ENCODE measurements at regions not wholly inside any gene's neighbourhood (a gene's known extent, or its start where the extent isn't known, plus 50 kb on each side); places are given as distances from the start of the nearest gene placed in this dataset.
"Not testable (repeated sequence)": the region's sequence is repeated elsewhere in the genome, so short reads cannot be mapped to it uniquely, and the experiment has no call there.

DNA sequence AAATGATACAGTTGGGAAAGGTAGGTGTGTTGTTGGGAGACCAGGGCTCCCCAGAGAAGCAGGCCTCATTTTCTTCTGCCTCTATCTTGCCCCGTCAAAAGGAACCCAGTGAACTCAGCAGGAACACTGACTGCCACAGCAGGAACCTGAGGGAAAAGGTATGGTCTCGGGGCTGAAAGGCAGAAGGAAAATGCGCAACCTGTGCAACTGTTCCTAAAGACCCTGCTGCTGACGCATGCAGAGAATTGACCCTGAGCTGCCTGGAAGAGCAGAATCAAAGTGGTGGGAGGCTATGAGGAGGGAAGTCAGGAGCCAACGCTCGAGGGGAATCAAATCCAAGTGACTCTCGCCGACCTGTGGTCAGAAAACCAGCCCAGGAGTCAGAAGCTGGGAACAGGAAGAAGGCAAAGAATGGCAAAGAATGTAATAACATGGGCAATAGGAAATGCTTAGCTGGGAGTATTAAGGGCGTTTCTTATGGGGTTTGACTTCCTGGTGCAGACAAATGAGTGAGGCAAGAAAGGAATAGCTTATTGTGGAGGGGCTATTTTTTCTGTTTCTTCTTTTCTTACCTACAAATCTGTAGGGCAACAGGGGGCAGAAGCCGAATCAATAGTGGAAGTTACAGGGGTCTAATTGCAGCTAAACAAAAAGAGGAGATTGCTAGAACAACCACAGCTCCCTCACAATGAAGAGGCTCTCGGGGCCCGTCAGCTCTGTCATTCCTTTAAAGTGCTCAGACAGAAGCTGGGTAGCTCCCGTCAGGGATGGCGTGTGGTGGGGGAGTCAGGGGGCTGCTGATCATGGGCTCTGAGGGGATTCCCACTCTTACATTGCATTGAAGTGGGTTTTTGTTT lies 65.4 kb upstream of the DLG1 start:
- Histone ChIP-seq H3K36me3 (ENCODE audit: insufficient read depth) (no peaks in the 10 kb centered on the region), H3K27ac (no peak overlapping the region), H3K4me2 (no peak overlapping the region), H3K79me2 (ENCODE audit: insufficient read depth, low read depth) (no peaks in the 10 kb centered on the region), H3K4me3 (IDR thresholded peaks at IDR 0.05; ENCODE audit: insufficient read depth, low read depth, low read length) (no peak overlapping the region), H2AFZ (ENCODE audit: low read depth) (no peak overlapping the region), H4K20me1 (ENCODE audit: insufficient read depth) (no peaks in the 10 kb centered on the region), H3K4me1 (ENCODE audit: low read depth, poor library complexity, severe bottlenecking) (no peaks in the 10 kb centered on the region), H3K27me3 (ENCODE audit: insufficient read depth, low read depth) (no peaks in the 10 kb centered on the region), H3K9ac (no peak overlapping the region)
- TF ChIP-seq, protein P1, sequence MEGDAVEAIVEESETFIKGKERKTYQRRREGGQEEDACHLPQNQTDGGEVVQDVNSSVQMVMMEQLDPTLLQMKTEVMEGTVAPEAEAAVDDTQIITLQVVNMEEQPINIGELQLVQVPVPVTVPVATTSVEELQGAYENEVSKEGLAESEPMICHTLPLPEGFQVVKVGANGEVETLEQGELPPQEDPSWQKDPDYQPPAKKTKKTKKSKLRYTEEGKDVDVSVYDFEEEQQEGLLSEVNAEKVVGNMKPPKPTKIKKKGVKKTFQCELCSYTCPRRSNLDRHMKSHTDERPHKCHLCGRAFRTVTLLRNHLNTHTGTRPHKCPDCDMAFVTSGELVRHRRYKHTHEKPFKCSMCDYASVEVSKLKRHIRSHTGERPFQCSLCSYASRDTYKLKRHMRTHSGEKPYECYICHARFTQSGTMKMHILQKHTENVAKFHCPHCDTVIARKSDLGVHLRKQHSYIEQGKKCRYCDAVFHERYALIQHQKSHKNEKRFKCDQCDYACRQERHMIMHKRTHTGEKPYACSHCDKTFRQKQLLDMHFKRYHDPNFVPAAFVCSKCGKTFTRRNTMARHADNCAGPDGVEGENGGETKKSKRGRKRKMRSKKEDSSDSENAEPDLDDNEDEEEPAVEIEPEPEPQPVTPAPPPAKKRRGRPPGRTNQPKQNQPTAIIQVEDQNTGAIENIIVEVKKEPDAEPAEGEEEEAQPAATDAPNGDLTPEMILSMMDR (conservative IDR thresholded peaks at IDR 0.05; ENCODE audit: low read depth, low read length) = no peak

DNA sequence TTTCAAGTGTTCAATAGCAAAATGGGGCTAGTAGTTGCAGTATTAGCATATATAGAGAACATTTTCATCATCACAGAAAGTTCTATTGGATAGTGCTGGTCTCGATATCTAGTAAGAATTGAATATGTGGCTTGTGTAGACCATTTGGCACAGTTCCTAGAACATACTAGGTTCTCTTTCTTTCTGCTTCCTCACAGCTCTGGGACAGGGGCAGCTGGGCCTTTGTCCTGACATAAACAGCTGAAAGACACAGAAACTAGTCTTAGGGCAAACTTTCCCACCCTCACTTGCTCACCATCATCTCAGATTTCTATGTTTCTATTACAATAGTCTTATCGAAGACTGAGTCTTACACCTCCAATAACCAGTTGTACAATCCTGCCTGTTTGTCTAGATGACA lies 63.7 kb upstream of the DLG1 start:
- Histone ChIP-seq H3K36me3 (ENCODE audit: insufficient read depth) (no peaks in the 10 kb centered on the region), H4K20me1 (ENCODE audit: insufficient read depth) (no peaks in the 10 kb centered on the region), H3K4me2 (no peak overlapping the region), H3K79me2 (ENCODE audit: insufficient read depth, low read depth) (no peaks in the 10 kb centered on the region), H3K4me1 (ENCODE audit: low read depth, poor library complexity, severe bottlenecking) (no peaks in the 10 kb centered on the region), H3K27ac (no peak overlapping the region), H3K9ac (no peak overlapping the region), H3K27me3 (ENCODE audit: insufficient read depth, low read depth) (no peaks in the 10 kb centered on the region), H2AFZ (ENCODE audit: low read depth) (no peak overlapping the region), H3K4me3 (IDR thresholded peaks at IDR 0.05; ENCODE audit: insufficient read depth, low read depth, low read length) (no peak overlapping the region)
- TF ChIP-seq, protein P1 (conservative IDR thresholded peaks at IDR 0.05; ENCODE audit: low read depth, low read length) = no peak

DNA sequence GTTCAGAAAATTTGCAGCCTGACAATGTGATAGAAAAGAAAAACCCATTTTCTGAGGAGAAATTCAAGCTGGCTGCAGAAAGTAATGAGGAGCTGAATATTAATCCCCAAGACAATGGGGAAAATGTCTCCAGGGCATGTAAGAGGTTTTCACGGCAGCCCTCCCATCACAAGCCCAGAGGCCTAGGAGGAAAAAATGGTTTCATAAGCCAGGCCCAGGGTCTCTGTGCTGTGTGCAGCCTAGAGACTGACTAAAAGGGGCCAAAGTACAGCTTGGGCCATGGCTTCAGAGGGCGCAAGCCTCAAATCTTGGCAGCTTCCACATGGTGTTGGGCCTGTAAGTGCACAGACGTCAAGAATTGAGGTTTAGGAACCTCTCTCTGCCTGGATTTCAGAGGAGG lies 61.7 kb upstream of the DLG1 start:
- not testable (repeated sequence) for H3K9ac ChIP-seq; H3K4me3 ChIP-seq (IDR thresholded peaks at IDR 0.05; ENCODE audit: insufficient read depth, low read depth, low read length); H4K20me1 ChIP-seq (ENCODE audit: insufficient read depth); H3K4me1 ChIP-seq (ENCODE audit: low read depth, poor library complexity, severe bottlenecking); H2AFZ ChIP-seq (ENCODE audit: low read depth); H3K4me2 ChIP-seq; H3K79me2 ChIP-seq (ENCODE audit: insufficient read depth, low read depth); H3K36me3 ChIP-seq (ENCODE audit: insufficient read depth); H3K27me3 ChIP-seq (ENCODE audit: insufficient read depth, low read depth); H3K27ac ChIP-seq

DNA sequence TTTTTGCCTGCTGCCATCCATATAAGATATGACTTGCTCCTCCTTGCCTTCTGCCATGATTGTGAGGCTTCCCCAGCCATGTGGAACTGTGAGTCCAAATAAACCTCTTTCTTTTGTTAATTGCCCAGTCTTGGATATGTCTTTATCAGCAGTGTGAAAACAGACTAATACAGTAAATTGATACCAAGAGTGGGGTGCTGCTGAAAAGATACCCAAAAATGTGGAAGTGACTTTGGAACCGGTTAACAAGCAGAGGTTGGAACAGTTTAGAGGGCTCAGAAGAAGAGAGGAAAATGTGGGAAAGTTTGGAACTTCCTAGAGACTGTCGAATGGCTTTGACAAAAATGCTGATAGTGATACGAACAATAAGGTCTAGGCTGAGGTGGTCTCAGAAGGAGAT lies 61.1 kb upstream of the DLG1 start:
- not testable (repeated sequence) for H3K27me3 ChIP-seq (ENCODE audit: insufficient read depth, low read depth); H3K4me2 ChIP-seq; H3K27ac ChIP-seq; H3K79me2 ChIP-seq (ENCODE audit: insufficient read depth, low read depth); H3K36me3 ChIP-seq (ENCODE audit: insufficient read depth); H3K4me1 ChIP-seq (ENCODE audit: low read depth, poor library complexity, severe bottlenecking); H4K20me1 ChIP-seq (ENCODE audit: insufficient read depth); H3K4me3 ChIP-seq (IDR thresholded peaks at IDR 0.05; ENCODE audit: insufficient read depth, low read depth, low read length); H3K9ac ChIP-seq; H2AFZ ChIP-seq (ENCODE audit: low read depth)

DNA sequence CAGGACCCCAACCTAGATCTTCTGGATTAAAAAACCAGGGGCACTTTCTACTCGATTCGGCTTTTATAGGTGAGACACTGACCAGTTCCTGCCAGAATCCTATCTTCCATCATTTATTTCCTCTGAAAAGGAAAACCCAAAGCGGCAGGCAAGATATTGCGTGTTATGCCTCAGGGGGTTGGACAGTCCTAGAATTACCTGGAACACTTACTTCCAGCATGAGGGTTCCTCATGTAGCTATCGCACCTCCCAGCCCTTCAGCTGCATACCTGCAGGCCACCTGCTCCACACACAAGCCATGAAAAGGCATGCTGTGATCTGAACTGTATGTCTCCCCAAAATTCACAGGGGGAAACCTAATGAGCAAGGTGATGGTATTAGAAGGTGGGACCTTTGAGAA lies 58.3 kb upstream of the DLG1 start:
- no peaks in the 10 kb centered on the region for H4K20me1 ChIP-seq (ENCODE audit: insufficient read depth)
- H3K36me3 ChIP-seq (ENCODE audit: insufficient read depth) = no peaks in the 10 kb centered on the region
- peaks cover 8% of the 10 kb centered on the region for H3K4me1 ChIP-seq (ENCODE audit: low read depth, poor library complexity, severe bottlenecking)
- H2AFZ ChIP-seq (ENCODE audit: low read depth) = peak overlapping the region; percentile 83
- H3K4me3 ChIP-seq (IDR thresholded peaks at IDR 0.05; ENCODE audit: insufficient read depth, low read depth, low read length) = no peak overlapping the region
- H3K27me3 ChIP-seq (ENCODE audit: insufficient read depth, low read depth) = no peaks in the 10 kb centered on the region
- peak overlapping the region; percentile 49; the same call in 1 of the 2 replicates for H3K9ac ChIP-seq
- H3K27ac ChIP-seq = no peak overlapping the region; the same call in 1 of the 2 replicates
- peak overlapping the region; percentile 49 for H3K4me2 ChIP-seq
- H3K79me2 ChIP-seq (ENCODE audit: insufficient read depth, low read depth) = no peaks in the 10 kb centered on the region
- TF ChIP-seq, protein P1 (conservative IDR thresholded peaks at IDR 0.05; ENCODE audit: low read depth, low read length) = no peak

Measured in KMS-11 (cell line).